NCI-H2171 treated with DMSO at 0.1 percent for 48 hours (cell line): ENCODE measurements at regions not wholly inside any gene's neighbourhood (a gene's known extent, or its start where the extent isn't known, plus 50 kb on each side); places are given as distances from the start of the nearest gene placed in this dataset.
"Not testable (repeated sequence)": the region's sequence is repeated elsewhere in the genome, so short reads cannot be mapped to it uniquely, and the experiment has no call there.

ENCODE experiments used
- DNase-seq: peaks from one replicate; lab custom pipeline; 2025; lab: John Stamatoyannopoulos, UW

DNA sequence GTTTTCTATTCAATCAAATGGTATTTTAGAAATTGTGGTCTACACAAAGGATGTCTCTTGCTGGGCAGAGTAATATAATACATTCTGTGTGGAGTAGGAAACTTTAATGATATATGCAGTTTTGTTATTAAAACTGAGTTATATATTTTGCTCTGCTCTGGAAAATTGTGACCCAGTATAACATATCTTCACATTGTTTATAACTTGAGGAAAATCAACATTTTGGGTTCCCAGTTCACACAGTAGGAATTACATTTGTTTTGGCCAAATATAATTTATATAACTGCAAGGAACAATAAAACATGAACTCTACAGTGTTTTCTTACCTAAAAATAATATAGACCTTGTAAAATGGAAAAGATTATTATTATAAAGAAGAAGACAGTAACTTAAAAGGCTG, 372.4 kb downstream of the OSR1 start:
- DNase-seq = no peak

DNA sequence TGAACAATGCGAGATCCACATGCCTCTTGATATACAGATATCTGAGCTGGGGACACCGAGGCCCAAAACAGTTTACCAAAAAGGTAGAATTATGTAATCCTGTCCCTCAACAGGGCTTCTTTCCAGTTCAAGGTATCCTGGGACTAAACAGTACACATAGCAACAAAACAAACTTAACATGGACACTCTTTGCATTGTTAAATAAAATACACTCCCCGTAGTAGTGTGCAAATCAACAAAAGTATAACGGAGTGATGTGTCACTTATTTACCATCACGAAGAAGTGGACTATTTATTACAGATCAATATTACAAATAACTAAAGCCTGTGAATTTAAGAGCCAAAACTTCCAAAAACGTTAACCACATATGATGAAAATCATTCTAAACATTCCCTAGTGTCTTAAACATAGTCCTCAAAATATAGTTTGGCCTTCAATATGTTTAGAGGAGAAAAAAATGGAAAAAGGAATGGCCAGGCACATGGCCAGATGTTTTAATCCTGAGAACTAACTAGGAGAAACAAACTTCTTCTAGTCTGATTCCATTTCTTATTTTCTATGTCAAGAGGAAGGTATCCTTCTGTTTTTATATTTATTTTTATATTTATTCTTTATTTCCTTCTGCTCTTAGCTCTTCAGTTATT, 377.5 kb downstream of the OSR1 start:
- no peak for DNase-seq

DNA sequence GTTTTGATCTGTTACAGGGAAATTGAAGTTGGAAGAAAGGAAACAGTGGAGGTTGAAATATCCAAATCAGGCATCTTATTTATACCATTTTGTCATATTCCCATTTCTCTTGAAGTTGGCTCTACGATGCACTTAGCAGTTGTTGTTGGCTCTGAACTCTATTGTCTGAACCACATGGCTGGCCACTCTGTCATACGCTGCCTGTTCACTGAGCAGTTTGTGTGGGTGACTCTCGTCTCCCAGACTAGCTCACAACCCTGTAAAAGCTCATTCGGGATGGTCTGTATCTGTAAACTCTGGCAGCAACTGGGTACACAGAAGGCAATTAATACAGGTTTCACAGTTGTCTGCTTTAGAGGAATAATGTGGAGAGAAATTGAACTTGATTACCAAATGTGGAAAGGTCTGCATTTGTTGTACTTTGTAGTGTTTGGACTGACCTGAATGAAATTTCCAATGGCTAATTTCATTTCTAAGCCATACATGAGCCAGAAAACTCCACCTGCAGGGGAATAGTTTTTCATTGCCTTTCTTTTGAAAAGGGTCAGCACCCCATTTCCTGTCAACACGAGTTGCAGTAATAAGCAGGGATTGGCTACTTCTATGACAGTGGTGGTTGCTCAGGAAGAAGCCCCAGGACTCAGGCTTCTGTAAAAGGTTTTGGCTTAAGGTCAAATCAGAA, 378.2 kb downstream of the OSR1 start:
- no peak for DNase-seq

DNA sequence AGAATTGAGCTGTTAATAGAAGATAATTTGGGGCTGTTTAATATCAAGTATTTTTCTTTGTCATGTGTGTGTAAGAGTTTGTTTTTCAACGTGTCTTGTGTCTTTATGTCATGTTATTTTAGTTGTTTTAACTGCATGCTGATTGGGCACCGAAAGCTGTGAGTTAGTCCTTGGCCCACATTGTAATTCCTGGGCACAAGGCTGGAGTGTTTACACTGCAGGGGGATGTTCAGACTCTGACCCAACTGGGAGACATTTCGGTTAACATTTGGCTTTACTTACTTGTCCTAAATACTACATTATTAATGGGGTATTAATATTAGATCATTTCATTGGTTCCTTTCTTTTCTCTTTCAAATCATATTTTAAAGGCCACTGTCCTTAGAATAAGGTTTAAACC, 381.0 kb downstream of the OSR1 start:
- DNase-seq = no peak

DNA sequence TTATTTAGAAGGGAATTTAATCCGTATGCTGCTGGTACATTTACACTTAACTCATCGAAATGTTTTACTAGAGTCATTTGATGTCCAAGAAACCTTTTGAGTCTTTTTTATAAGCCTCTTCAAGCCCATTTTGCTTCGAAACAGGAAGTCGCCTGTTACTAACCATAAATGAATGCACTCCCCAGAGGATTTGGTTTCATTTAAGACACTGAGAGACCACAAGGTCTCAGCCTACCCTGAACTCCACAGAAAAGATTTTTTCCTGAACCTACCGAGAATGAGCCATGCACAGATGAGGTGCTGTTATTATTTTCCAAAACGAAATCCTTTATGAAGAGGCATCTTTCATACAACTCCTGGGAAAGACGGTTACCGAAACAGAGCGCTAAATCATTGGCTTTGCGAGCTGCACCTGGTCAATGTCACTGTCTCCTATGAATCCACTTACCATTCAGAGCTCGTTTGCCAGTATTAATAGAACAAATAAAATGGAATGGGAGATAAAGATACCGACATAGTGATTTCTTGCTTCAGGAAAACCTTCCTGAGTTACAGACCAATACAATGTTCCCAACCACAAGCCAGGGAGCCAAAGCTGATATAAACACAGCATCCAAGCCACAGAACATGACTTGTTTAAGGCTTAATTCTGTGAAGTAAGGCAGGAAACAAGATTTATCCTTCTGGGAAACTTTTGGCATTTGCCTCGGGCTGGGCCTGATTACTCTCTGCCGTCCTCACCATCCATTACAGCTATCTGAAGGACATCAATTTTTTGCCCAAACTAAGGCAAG, 382.1 kb downstream of the OSR1 start:
- no peak for DNase-seq

DNA sequence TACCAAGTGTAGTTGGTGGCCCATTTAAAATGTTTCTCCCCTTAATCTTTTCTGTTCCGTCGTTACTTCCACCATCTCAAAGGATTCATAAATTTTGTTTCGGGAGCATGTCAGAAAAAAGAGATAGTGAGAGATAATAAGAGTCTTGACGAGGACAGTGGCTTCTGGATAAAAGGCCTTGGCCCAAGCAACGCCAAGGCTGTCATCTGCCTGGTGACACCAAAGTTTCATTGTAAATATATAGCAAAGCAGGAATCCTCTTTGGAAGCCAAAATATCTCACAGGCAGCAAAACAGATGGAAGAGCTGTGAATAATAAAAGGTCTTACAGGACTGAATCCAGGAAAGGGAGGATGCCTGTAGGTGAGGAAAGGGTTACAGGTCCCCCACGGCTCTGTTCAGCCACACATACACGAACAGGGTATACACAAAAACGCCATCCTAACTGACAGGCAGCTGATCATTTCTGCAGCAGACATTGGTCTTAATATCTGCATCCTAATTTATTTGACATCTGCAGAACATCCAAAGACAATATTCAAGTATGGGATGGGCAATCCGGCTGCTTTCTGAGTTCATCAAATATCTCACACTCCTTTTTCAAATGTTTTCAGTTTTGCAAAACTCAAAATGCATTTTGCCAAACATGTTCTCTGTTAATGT, 382.8 kb downstream of the OSR1 start:
- DNase-seq = no peak

DNA sequence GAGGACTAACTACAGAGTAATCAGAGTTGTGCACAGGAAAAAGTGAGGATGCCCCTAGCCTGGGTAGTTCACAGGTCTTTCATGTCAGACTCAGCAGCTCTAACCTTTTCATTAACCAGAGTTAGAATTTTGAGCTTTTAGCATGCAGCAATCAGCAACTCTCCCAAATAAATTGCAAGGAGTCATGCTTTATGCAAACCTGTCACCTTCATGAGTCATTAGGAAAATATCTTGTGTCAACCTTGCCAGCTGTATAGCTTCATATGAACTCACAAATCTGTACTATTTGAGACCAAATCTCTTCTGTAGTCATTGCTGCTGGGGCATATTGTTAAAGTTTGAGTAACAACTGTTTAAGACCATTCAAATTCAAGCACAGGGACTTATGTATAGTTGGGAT, 382.3 kb upstream of the NT5C1B start:
- no peak for DNase-seq

DNA sequence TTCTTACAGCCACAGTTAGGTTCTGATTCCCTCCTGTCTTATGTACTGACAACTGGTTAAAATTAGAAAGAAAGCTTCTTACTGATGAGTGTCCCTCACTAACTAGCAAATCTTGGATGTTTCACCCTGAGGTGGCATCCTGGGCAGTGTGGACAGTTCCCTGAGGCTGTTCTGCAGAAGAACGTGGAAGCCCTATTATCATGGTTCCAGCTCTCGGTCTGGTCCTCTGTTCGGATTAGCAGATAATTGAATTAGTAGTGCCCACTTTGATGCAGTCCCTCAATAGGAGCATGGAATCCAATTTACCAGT, 381.7 kb upstream of the NT5C1B start:
- no peak for DNase-seq

DNA sequence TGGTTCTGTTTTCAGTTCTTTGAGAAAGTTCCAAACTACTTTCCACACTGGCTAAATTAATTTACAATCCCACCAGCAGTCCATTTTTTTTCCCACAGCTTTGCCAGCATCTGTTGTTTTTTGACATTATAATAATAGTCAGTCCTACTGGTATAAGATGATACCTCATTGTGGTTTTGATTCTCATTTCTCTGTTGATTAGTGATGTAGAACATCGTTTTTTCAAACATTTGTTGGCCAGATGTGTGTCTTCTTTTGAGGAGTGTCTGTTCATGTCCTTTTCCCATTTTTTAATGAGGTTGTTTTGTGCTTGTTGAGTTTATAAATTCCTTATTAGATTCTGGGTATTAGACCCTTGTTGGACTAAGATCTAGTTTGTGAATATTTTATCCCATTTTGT, 376.8 kb upstream of the NT5C1B start:
- DNase-seq = no peak

DNA sequence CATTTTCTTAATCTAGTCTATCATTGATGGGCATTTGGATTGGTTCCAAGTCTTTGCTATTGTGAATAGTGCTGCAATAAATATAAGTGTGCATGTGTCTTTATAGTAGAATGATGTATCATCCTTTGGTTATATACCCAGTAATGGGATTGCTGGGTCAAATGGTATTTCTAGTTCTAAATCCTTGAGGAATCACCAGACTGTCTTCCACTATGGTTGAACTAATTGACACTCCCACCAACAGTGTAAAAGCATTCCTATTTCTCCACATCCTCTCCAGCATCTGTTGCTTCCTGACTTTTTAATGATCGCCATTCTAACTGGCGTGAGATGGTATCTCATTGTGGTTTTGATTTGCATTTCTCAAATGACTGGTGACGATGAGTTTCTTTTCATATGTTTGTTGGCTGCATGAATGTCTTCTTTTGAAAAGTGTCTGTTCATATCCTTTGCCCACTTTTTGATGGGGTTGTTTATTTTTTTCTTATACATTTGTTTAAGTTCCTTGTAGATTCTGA, 374.4 kb upstream of the NT5C1B start:
- not testable (repeated sequence) for DNase-seq

DNA sequence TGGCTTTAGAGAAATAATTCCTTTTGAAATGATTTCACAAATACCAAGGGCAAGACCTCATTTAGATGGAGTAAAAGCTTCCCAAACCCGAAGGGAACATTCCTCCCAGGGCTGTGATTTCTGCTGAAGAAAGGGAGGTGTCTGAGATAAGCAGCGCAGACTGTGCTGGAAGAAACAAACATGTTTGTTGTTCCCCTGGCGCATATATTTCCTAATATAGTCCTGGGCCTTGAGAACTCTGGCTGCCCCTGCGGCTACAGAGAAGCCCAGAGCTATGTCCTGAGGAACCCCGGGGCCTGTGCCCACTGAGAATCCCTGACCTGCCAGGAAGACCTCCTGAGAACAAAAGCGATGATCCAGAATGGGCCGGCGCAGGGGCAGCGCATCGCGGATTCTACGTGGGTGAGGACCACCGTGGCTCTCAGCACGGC, 372.6 kb upstream of the NT5C1B start:
- no peak for DNase-seq

DNA sequence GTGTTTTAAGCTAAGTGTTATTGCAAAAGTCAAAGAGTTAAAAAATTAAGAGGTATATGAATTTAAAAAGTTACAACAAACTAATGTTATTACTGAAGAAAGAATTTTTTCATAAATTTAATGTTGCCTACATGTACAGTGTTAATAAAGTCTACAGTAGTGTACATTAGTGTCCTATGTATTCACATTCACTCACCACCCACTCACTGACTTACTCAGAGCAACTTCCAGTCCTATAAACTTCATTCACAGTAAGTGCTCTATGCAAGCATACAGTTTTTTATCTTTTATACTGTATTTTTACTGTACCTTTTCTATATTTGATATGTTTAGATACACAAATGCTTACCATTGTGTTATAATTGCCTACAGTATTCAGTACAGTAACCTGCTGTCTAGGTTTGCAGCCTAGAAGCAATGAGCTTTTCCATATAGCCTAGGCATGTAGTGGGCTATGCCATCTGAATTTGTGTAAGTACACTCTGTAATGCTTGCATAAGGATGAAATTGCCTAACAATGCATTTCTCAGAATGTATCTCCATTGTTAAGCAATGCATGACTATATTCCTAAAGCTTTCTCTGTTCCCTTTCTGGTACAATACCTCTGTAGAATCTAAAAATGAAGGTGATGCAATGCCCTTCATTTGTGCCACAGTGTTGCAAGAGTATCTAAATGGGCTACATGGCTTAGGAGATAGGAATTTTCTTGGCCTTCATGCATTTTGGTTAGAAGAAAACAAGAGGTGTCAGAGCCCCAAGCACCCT, 370.8 kb upstream of the NT5C1B start:
- no peak for DNase-seq

DNA sequence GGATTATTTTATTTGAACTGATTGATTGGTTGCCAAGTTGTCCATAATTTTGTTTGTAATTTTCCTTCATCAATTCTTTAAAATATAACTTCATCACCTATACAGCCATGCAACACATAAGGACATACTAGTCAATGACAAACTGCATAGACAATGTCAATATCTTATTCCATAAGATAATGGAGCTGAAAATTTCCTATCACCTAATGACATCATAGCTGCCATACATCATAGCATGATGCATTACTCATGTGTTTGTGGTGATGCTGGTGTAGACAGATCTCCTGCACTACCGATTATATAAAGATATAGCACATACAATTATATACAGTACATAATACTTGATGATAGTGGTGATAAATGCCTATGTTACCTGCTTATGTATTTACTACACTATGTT, 369.8 kb upstream of the NT5C1B start:
- no peak for DNase-seq

DNA sequence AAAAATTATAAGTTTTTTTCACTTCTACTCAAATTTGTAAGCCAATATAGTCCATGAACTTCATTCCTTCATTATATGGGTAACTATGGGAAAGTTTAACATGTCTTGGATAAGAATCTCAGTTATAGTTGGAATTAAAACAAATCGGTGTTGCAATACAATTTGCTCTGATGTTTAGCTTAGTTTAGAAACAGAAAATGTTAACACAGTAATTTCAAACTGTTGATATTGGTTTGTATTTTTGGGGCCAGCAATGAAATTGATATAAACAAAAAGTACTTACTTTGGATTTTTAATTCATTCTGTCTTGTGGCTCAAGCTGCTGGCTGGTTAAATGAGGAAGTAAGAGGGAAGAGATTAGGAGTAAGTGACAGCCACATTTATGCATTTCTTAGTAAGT, 368.5 kb upstream of the NT5C1B start:
- DNase-seq = no peak

DNA sequence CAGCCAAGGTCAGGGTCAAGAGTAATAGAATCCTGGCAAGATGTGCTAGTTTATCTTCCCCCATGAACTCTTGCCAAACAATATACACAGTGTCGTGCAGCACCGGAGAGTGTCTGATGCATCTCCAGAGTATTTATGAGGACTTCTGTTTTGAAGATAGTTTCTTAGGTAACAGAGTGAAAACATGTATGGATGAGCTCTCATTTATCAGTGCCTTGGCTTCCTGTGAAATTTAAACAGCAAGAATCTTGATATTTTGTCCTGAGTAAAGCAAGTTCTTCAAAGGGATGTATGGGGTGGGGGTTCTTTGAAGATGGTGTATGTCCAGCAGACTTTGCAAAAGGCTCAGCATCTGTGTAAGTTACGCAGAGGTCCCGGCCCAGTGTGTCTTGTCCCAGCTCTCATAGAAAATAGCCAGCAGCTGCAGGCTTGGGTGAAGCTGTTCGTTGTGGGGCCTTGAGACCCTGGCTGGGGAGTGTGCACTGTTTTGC, 361.0 kb upstream of the NT5C1B start:
- DNase-seq = no peak

DNA sequence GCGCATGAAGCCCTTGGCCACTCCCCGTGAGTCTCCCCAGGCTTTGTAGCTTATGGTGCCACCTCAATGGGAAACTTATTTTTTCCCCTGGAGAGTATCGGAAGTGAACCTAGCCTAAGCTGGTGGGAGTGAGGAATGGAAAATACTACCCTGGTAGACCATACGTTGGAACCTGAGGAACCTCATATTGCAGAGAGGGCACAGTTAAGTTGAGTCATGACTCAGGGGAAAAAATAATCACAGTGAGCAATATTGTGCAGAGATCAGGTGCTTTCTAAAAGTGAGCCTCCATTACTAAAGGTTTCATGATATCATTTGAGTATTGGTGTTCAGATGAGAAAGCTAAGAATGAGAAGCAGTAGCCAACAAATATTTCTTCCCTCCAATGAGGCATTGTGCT, 360.5 kb upstream of the NT5C1B start:
- no peak for DNase-seq

DNA sequence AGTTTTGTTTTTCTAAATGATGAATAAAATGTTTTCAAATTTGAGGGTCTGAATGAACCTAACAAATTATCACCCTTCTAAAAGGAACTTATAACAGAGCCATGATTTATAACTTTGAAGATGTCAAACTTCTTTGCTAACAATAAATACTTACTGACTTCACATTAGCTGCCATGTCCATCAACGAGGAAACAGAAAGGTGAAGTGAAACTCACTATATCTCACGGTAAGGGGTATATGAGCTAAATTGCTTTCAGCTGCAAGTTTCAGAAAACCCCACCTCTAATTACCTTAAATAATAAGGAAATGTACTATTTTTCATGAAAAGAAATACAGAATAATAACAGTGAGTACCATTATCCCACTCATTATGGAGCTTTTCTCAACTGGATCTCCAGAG, 350.8 kb upstream of the NT5C1B start:
- no peak for DNase-seq

DNA sequence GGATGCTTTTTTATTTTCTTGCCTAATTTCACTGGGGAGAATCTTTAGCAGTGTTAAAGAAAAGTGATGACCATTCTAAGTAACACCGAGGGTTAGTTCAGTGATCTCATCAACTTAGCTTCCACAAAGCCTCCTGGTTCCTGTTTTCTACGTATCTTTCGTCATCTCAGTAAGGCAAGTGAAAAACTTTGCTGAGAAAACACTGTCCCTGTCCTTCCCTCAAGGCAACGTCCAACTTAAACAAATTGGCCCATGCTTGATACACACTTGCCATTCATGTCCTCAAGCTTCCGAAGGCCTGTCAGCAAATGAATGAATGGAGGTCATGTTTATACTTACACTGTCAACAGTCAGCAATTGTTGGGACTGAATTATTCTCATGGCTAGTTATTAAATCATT, 350.4 kb upstream of the NT5C1B start:
- DNase-seq = not testable (repeated sequence)

DNA sequence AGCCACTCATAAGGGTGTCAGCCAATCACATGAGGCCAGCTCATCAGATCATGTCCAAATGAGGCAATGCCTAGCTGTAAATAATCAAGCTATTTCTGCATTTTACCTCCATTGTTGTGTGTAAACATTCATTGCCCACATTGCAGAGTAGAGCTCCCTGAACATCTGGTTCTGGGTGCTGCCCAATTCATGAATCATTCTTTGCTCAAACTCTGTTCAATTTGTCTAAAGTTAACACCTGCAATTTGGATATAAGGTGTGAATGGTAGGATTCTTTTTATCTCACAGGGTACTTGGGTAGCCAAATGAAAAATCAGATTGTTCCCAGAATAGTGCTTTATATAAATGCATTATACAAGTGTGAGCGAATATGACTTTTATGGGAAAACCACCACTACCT, 345.5 kb upstream of the NT5C1B start:
- no peak for DNase-seq

DNA sequence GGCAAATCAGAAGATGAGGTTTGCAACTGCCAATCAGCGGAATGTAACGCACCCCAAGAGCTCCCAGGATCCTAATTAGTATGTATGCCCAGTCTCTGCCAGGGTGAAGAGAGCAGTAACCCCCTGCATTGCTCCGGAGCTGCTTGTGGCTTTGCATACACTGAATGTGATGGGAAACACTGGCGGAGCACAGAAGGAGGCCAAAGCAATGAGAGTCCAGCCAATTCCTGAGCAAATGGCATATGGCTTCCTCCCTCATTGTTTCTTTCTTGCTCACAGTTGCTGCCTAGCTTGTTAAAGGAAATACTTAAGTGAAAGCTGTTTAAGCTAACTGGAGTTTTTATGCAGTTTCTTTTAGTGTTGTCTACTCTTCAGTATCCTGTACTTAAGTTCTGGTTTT, 343.5 kb upstream of the NT5C1B start:
- DNase-seq = no peak

DNA sequence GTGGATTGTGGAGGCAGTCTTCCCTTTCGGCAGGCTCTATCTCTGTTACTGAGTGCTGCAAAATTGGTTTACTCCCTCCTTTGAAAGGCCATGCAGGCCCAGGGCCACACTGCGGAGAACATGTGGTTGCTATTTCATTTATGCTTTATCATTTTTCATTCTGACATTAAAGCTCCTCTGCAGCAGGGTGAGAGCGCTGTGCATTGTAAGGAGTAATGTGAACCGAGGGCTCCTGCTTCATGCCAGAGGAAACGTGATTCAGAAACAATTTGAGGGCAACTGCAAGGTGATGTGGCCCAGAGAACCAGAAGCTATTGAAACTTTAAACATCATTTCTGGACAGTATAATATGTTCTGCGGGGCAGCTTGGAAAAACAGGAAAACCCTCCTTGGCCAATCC, 341.6 kb upstream of the NT5C1B start:
- no peak for DNase-seq
